GM20000 (cell line): ENCODE measurements at regions not wholly inside any gene's neighbourhood (a gene's known extent, or its start where the extent isn't known, plus 50 kb on each side); places are given as distances from the start of the nearest gene placed in this dataset.
"Not testable (repeated sequence)": the region's sequence is repeated elsewhere in the genome, so short reads cannot be mapped to it uniquely, and the experiment has no call there.

ENCODE experiments used
- DNase-seq: peaks from one replicate; pipeline ENCODE4 v3.0.0; 2012; ENCODE audit warnings: low spot score
- CTCF ChIP-seq: IDR thresholded peaks from 2 replicates; pipeline ENCODE4 v1.5.1; 2012; ENCODE audit warnings: mild to moderate bottlenecking, control low read depth; ENCODE audit errors: extremely low read depth, missing control alignments

GRCh38 chr4:33465565-33465964, 2745.4 kb downstream of the PCDH7 start:
- DNase-seq: no peak
- TF ChIP-seq CTCF: no peak

- TF ChIP-seq CTCF: no peak
- DNase-seq: no peak
These were observed 2747.1 kb downstream of the PCDH7 start for GRCh38 chr4:33467291-33467690.

GRCh38 chr4:33470805-33471204, 2750.6 kb downstream of the PCDH7 start:
- no peak for DNase-seq
- no peak for TF ChIP-seq CTCF

GRCh38 chr4:33477715-33478114, 2757.5 kb downstream of the PCDH7 start:
- no peak for TF ChIP-seq CTCF
- DNase-seq: no peak

- no peak for DNase-seq
- no peak for TF ChIP-seq CTCF
These were observed 2761.5 kb downstream of the ARAP2 start for GRCh38 chr4:33482773-33483172.

- no peak for TF ChIP-seq CTCF
- no peak for DNase-seq
These were observed 2759.2 kb downstream of the ARAP2 start for GRCh38 chr4:33485111-33485510.

- TF ChIP-seq CTCF: no peak
- DNase-seq: no peak
These were observed 2751.1 kb downstream of the ARAP2 start for GRCh38 chr4:33493231-33493630.

- no peak for DNase-seq
- no peak for TF ChIP-seq CTCF
These were observed 2750.2 kb downstream of the ARAP2 start for GRCh38 chr4:33494150-33494549.

- DNase-seq: not testable (repeated sequence)
These were observed 2742.7 kb downstream of the ARAP2 start for GRCh38 chr4:33501587-33501986.
